NCI-H1417 (cell line): ENCODE measurements at regions not wholly inside any gene's neighbourhood (a gene's known extent, or its start where the extent isn't known, plus 50 kb on each side); places are given as distances from the start of the nearest gene placed in this dataset.

Source experiments
- DNase-seq, 3 experiments: peaks; one replicate each; lab custom pipeline; 2025; lab: John Stamatoyannopoulos, UW

DNA sequence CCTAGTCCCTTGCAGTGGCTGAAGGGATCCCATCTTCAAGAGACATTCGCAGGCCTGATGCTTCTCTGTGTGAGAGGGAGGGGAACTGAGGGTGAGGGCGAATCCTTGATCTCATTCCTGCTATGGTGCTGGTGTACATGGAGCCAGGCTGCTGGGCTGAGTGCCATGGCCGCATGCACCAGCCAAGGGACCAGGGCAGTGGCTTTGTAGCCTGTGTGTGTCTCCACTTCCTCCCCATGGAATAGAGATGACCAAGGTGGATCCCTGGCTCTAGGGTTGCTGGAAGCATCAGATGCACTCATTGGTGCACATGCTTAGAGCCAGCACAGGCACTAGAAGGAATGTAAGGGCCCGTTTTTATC is 195.0 kb downstream of the FOXL1 start:
- DNase-seq = no peak

GRCh38 chr16:86774931-86775330 is 196.6 kb downstream of the FOXL1 start:
- no peak for DNase-seq

- no peak for DNase-seq
Measured at GRCh38 chr16:86775511-86775921, 197.2 kb downstream of the FOXL1 start.

DNA sequence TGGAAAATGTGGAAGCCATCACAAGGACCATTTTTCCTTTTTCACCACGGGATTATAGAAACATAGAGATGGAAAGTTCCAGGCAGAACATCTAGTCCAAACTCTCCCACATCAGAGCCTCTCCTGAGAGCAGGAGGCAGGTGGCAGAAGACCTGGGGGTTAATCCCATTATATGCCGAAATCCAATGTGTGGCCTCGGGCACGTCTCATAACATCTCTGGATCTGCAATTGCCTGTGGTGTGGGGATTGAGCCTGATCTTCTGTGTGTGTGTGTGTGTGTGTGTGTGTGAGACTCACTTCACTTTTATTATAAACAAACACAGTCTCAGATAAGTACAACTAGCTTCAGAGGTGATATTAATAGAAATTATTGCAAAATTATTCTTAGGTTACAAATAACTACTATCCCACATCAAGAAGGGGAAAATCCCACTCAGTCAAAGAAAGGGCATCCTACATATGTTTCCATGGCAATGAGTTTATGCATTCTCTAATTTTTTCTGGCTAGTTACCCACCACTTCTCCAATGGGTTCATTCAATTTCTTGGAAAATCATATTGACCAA is 199.1 kb downstream of the FOXL1 start:
- no peak for DNase-seq

DNA sequence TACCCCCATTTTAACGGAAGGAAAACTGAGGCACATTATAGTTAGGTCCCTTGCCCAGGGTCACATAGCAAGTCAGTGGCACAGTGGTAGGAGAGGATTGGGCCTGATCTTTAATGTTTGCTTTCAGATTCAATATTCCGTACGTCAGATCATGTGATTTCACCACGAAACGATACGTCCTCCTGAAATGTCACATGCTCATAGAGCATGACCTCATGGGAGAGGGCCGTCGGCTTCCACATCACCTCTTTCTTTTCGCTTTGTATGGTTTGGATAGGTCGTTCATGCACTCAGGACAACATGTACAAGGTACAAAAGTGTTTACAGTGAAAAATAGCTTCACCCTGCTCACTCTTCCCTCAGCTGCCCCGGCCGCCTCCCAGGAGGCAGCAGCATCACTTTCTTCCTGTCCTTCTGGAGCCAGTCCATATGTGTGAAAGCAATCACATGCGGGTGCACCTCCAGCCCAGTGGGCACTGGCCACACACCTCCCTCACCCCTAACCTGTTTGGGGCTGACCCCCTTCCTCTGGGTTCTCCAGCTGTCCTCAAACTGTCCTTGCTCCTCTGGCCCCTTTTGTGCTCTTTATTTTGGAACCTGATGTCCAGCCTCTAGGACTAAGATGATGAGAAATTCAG is 199.9 kb downstream of the FOXL1 start:
- no peak for DNase-seq

DNA sequence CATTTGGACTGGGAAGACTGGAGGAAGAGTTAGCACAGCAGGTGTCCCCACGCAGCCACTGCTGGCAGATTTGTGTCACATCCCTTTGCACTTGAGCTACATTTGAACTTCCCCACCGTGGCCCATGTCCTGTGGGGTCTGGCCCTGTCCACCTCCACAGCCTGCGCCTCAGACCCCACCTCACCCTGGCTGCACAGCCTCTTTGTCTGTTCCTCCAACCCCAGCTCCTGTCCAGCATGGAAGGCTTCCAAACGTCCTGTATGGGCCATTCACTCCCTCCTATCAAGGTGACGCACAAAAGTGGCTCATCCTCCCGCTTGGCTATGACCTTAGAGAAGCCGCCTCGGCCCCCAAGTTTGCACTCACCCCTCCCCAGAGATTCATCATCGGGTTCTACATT is 200.6 kb downstream of the FOXL1 start:
- no peak for DNase-seq

- DNase-seq = no peak
Measured at GRCh38 chr16:86781046-86781445, 202.7 kb downstream of the FOXL1 start.

DNA sequence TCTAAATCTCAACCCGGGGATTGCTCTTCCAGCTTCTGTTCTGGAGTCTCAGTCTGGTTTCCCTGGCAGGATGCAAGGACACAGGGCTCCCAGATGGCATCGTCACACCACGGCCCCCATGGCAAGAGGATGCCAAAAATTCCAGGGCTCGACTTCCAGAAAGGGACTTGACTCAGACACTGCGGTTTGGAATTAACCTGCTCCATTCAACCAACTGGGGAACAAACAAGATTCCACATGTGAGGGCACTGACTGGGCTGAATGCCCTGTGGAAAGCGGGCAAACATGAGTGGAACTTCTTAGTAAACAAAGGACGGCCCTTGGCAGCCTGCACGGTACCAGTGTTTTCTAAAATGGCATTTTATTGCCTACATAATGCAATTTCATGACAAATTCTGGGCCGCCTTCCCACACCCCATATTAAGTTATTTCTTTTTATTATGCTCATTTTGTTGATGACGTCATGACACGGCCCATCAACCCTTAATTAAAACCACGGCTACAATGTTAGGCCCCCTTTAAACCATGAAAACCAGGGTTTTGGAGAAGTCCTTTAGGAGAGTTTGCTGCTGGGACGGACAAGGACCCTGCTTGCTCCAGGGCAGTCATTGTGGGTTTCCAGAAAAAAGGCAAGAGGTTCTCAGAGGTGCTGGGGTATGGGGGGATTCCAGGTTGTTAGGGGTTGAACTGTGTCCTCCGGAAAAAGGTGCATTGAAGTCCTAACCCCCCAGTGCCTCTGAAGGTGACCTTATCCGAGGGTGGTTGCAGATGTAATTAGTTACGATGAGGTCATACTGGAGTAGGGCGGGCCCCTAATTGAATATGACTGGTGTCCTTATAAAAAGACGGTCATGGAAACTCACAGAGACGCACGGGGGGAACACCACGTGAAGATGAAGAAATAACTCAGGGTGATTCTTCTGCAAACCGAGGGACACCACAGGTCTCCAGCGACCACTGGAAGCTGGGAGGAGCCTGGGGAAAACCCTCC is 205.6 kb downstream of the FOXL1 start:
- no peak for DNase-seq

GRCh38 chr16:86786338-86786737 is 208.0 kb downstream of the FOXL1 start:
- DNase-seq = no peak

DNA sequence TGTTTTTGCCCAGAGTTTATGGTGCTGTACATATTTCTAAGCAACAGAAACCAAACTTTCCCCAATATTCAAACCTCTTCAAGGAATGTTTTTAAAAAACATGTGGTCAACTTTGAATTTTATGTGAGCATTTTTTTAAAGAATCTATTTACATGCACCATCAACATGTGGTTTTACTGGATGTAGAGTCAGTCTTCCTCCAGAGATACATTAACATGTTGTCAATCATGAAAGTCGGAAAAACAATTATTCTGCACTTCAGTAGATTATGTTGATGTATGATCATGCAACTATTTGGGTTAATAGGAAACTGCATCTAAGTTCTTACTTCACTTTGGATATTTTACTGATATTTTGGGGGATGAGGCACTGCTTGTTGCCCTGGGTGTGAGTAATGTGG is 208.6 kb downstream of the FOXL1 start:
- DNase-seq = no peak

DNA sequence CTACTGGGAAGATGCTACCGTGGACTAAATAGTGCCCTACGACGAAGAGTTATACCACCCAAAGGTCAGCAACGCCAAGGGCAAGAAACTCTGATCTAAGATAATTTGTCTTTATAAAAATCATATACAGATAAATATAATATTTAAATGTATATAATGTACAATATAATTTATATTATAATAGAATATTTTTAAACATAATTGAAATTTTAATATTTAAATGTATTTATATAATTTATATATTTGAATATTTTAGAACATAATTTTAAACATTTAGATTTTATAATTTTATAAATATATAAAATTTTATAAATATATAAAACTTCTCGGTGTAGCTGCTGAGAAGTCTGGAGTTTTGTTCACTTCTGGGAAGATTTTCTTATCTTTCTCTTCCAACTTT is 209.2 kb downstream of the FOXL1 start:
- DNase-seq = no peak

DNA sequence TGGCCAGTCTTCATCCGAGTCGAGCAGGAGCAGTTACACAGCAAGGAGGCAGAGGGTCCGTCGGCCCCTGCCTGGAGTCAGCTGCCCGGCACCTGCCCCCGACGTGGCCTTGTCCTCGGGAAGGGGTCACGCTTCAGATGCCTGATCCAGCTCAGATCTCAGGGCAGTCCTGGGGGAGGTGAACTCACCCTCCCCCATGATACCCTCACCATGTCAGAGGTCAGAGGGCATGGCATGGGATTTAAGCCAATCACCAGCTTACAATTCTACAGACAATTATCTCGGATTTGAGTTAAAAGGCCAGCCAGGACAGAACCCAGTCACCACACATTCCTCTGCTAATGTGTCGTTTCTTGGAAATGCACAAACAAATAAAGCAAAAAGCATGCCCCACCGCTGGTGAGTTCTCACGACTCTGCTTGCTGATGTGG is 211.3 kb downstream of the FOXL1 start:
- no peak for DNase-seq

GRCh38 chr16:86791287-86792035 is 213.1 kb downstream of the FOXL1 start:
- DNase-seq = no peak

- DNase-seq = no peak
Measured at GRCh38 chr16:86794216-86794864, 216.0 kb downstream of the FOXL1 start.

GRCh38 chr16:86797700-86798099 is 219.4 kb downstream of the FOXL1 start:
- no peak for DNase-seq

DNA sequence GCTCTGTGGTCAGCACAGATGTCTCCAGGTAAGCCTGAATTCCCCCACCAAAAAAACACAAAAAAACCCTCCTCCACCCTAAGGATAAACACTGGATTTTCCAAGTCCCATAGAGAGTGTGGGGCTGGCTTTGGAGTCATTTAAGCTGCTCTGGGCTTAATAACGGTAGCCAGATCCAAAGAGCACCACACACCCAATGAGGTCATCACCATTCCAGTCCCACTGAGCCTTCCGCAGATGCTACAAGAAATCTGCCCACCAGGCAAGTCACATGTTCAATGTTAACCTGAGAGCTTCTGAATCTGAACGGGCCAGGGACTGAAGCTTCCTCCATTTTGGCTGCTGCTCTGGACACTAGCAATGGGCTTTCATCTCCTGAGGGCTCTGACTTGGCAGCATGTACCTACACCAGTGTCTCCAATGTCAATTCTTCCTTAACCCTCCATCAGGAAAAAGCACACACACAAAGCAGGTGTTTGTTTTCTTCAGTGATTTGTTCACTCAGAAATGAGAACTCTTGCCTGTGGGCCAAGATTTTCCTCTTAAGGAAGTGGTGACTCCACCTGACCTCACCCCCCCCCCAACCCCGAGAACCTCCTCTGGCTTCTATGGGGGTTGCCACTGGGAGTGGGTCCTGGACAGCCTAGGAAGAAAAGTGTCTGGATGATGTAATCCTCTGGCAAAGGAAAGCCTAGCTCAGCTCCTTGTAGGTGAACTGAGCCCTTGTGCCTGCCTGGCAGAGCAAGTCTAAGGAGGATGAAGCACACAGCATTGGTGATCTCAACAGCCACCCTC is 220.1 kb downstream of the FOXL1 start:
- DNase-seq = no peak

DNA sequence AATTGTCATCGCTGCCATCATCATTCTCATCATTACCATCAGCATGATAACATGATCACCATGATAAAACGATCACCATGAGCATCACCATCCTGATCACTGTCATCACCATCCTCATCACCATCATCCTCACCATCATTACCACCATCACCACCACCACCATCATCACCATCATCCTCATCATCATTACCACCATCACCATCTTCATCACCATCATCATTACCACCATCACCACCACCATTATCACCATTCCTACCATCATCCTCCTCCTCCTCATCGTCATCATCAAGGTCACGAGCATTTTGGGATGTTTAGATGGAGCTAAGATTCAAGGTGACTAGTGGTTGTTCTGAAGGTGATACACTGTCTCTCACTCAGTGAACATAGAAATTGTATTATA is 221.0 kb downstream of the FOXL1 start:
- DNase-seq = no peak

DNA sequence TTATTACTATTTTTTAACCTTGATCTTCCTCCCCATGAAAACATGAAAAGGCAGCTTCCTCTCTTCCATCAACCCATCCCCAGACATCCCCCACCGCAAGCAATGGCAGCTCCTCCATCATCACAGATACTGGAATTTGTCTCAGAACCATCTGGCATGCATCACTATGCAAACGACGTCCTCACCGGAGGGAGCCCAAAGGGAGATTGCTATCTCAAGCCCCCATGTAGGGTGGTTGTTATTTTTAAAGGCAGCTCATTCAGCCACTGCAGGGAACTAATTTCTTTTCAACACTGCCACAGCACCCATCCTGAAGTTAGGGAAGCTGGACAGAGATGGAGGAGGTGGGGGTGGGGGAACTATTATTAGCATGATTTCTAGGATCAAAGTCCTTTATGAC is 222.5 kb downstream of the FOXL1 start:
- DNase-seq = no peak

GRCh38 chr16:86802013-86802412 is 223.7 kb downstream of the FOXL1 start:
- no peak for DNase-seq

DNA sequence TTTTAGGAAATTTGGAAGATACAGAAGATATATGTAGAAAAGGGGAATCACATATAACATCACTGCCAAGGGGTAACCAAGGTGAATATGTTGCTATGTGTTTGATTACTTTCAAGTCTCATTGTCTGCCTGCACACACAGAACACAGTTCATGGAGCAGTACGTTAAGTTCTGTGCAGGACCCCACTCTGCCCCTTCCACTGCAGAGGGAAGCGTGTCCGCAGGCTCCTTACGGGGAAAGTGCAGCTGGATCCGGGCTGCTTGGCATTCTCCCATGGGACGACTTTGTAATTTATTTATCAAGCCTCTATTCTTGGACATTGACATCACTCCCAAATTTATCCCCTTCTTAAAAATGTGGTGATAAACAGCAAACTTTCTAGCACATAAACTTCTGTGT is 226.8 kb downstream of the FOXL1 start:
- no peak for DNase-seq
